Renal cortical epithelial cell (primary cell): ENCODE measurements at regions not wholly inside any gene's neighbourhood (a gene's known extent, or its start where the extent isn't known, plus 50 kb on each side); places are given as distances from the start of the nearest gene placed in this dataset.
A peak's percentile ranks its signal among the peaks of the same experiment; 100 is the strongest.
"Not testable (repeated sequence)": the region's sequence is repeated elsewhere in the genome, so short reads cannot be mapped to it uniquely, and the experiment has no call there.

Experiments used
- DNase-seq: peaks from one replicate; pipeline ENCODE4 v3.0.0-alpha.2; 2011; ENCODE audit warnings: low read depth

DNA sequence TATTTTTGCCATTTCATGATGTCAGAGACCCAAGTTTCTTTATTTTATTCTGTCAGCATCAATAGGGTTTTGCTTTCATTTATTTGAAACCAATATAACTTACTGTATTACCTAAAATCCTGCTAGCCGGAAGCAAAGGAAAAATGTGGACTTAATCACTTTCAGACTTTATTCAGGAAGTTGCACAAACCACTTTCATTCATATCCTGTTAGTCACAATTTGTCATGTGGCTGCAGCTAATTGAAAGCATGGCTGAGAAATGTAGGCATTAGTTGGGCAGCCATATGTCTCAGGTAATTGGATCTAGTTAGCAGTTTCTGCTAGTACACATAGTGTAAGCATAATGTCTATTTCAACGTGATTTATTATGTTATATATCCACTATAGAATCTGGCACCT, 462.3 kb upstream of the SGO1 start:
- peak; percentile 82 for DNase-seq

DNA sequence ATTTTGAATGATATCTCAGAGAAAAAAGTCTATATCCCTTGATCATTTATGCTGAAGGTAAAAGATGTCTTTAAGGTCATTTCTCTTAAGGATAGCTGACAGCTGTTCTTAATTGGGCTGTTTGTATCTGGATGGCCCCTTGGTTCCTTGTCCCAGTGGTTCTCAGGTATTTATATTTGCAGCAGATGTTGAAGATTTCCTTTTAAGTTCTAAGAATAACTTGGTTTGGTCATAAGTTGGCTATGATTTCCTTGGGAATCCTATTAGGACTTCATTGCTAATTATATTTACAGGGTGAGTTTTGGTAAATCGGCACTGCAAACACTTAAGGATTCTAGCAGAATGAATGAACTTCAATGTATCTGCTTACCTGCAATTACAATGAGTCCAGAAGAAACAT, 460.4 kb upstream of the SGO1 start:
- DNase-seq: no peak

DNA sequence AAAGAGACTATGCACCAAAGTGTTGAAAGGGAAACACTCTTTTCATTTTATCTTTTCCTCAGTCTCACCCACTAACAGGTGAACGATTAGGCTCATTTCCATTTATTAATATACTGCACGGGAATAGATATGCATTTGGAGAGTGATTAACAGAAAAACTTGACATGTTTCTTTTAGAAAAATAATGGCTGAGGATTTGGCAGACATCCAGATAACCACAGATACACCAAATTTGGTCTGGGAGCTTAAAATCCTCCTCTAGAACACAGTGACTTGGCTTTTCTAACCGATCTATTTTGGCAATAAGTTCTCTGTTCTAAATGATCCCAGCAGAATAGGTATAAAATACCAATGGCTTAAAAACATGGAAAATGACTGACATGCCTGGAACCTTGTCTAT, 459.3 kb upstream of the SGO1 start:
- no peak for DNase-seq

- no peak for DNase-seq
Measured at GRCh38 chr3:20637729-20638128, 451.7 kb upstream of the SGO1 start.

GRCh38 chr3:20622304-20622703, 436.3 kb upstream of the SGO1 start:
- DNase-seq: no peak

- not testable (repeated sequence) for DNase-seq
Measured at GRCh38 chr3:20618621-20619020, 432.6 kb upstream of the SGO1 start.

DNA sequence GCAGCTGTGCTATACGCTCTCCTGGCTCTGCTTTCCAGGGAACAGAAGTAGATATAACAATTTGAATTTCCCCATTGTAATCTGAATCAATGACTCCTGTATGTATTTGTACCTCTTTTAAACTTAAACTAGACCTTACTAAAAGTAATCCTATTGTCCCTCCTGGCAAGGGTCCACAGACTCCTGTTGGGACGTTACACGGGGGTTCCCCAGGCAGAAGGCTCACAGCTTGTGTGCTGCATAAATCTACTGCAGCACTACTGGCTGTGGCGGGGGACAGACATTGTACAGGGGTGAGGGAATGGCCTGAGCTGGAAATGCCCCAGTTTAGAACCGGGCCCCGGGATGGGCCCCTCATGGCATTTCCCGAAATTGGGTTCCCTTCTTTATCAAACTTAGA, 432.2 kb upstream of the SGO1 start:
- not testable (repeated sequence) for DNase-seq

DNA sequence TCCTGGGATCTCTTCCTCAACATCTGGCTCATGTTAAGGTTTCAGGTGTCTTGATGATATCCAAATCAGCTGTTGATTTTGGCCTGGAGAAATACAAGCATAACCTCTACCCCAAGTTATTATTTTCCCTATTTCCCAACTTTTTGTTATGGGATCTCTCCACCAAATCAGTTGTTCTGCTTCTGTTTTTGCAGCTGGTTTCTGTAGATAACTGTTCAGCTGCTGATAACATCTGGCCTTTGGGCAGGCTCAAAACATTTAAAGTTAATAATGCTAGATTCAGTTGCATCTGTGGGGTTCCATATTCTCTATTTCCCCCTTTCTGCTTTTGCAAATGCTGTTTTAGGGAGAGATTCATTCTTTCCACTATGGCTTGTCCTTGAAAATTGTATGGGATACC, 430.0 kb upstream of the SGO1 start:
- DNase-seq: not testable (repeated sequence)

DNA sequence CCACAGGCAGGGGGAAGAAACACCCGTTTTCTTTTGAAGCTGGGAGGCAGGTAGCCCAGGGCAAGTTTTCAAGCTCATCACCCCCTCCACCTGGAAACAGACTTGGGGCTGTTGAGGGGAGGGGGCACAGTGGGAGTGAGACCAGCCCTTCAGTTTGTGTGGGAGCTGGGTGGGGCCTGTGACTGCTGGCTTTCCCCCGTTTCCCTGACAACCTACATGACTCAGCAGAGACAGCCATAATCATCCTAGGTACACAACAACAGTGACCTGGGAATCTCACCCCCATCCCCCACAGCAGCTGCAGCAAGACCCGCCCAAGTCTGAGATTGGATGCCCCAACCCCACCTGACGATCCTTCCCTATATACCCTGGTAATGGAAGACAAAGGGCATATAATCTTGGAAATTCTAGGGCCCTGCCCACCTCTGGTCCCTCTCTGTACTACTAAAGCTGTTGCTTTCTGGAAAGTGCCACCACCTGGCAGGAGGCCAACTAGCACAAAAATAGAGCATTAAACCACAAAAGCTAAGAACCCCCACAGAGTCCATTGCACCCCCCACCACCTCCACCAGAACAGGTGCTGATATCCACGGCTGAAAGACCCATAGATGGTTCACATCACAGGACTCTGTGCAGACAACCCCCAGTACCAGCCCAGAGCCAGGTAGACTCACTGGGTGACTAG, 422.2 kb upstream of the SGO1 start:
- DNase-seq: no peak

- DNase-seq: no peak
Measured at GRCh38 chr3:20604659-20605058, 418.7 kb upstream of the SGO1 start.

DNA sequence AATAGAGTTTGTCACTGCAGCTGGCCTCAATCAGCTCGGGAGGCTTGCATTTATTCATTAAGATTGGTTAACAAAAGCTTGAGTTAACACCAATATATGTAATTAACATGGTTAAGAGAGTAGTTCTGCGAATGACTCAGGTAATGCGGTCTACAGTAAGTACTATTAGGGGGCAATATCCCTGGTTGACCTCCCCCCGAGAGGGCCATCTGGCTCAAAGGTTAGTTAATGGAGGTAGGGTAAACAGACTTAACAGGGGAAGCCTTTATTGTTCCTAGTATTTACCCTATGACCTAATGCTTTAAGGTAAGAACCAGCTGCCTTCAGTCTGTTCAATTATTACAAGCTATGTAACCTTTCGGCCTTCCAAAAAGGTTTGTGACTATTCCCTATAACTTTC, 403.3 kb upstream of the SGO1 start:
- DNase-seq: no peak

GRCh38 chr3:20588781-20589180, 402.8 kb upstream of the SGO1 start:
- no peak for DNase-seq

GRCh38 chr3:20583648-20584047, 397.6 kb upstream of the SGO1 start:
- DNase-seq: no peak

GRCh38 chr3:20576228-20576627, 390.2 kb upstream of the SGO1 start:
- no peak for DNase-seq

GRCh38 chr3:20575146-20575545, 389.1 kb upstream of the SGO1 start:
- DNase-seq: peak; percentile 52

GRCh38 chr3:20574746-20575145, 388.7 kb upstream of the SGO1 start:
- DNase-seq: peak; percentile 69

DNA sequence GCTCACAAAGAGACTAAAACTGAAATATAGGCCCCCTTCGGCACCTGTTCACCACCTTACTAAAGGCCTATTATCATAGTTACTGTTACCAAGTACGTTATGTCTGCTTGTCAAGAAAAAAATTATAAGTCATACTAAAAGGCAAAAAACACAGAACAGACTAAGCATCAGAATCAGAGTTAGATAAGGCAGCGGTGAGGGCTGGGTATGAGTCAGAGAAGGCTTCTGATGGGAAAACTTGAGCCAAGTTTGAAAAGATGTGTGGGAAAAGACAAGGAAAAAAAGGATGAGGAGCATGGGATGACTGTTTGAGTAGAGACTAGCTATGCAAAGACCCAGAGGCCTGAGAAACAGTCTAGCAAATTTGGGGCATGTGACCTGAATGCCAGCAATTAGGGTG, 387.2 kb upstream of the SGO1 start:
- DNase-seq: no peak

DNA sequence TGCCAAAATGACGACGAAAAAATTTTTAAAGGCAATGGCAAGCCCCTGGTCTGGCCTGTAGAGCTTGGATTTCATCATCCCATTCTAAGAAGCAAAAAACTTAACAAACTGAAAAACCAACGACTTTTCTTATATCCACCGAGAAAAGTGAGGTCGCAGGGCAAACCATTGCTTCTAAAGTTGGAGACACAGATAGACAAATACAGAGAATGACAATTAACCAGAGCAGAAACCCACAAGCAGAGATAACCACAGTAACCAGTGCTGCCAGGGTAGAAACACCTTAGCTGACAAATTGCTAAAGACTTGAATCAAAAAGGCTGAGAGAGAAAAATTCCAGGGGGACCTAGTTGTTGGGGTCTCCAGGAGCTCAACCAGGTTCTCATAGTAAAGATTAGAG, 386.5 kb upstream of the SGO1 start:
- no peak for DNase-seq

DNA sequence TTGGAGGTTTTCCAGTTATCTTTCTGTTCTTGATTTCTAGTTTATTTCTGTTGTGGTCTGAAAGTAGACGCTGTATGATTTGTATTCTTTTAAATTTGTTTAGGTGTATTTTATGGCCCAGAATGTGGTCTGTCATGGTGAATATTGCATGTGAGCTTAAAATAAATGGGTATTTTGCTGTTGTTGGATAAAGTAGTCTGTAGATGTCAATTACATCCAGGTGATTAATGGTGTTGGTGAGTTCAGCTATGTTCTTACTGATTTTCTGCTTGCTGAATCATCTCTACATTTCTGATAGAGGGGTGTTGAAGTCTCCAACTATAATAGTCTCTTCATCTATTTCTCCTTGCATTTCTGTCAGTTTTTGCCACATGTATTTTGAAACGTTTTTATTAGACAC, 383.3 kb upstream of the SGO1 start:
- DNase-seq: no peak

GRCh38 chr3:20564966-20565365, 379.0 kb upstream of the SGO1 start:
- no peak for DNase-seq

DNA sequence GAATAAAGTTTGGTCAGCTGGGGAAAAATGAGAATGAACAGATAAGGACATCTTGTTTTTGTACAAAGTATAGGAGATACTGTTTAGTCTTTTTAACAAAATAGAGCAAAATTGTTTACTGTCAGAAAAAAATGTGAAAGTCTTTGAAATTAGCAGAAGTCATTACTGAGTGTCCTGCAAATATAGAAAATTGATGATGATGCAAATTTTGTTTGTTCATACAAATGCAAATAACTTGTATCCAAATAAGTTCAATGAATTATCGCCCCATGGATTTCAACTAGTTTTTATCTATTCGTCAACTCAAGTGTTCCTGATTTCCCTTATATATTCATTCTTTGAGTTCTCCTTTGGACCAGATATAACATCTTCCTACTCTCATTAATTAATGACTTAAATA, 378.0 kb upstream of the SGO1 start:
- no peak for DNase-seq

GRCh38 chr3:20563251-20563650, 377.2 kb upstream of the SGO1 start:
- no peak for DNase-seq

- DNase-seq: peak; percentile 15
Measured at GRCh38 chr3:20561166-20561565, 375.2 kb upstream of the SGO1 start.

DNA sequence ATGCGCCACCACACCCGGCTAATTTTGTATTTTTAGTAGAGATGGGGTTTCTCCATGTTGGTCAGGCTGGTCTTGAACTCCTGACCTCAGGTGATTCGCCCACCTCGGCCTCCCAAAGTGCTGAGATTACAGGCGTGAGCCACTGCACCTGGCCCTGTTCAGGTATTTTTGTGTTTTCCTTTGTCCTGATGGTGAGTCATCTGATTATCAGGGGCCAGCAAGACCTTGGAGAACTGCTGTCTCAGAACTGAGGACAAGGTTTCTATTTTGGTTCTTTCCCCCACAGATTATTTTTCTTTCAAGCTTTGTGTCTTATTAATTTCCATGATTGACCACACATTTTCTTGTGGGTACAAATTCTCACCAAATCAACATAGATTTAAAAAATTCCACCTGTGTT, 374.4 kb upstream of the SGO1 start:
- DNase-seq: peak; percentile 22
